Choroid plexus epithelial cell (primary cell): ENCODE measurements at regions not wholly inside any gene's neighbourhood (a gene's known extent, or its start where the extent isn't known, plus 50 kb on each side); places are given as distances from the start of the nearest gene placed in this dataset.

Source experiments
- DNase-seq: peaks from one replicate; pipeline ENCODE4 v3.0.0-alpha.2; 2010; ENCODE audit warnings: low read depth
- H3K4me3 ChIP-seq: 2 replicates; pipeline ENCODE4 v1.5.1; 2011; ENCODE audit warnings: low read depth, mild to moderate bottlenecking, control low read depth, low read length, moderate library complexity
- CTCF ChIP-seq: conservative IDR thresholded peaks from 2 replicates; pipeline ENCODE4 v1.5.1; 2011; ENCODE audit warnings: low read depth, mild to moderate bottlenecking, control low read depth, inconsistent platforms, low read length, moderate library complexity

DNA sequence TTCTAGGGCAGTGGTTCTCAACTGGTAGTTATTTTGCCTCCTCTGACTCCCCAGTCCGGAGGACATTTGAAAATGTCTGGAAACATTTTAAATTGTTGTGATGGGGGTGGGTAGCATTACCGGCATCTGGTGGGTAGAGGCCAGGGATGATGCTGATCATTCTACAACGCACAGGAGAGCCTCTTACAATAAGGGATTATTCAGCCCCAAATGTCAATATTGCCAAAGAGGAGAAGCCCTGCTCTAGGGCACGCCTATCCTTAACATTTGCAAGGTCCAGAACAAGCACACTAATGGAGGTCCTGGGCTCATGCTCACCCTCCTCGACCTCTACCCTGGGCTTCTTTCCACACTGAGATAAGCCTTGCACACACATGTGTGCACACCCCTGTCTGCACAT lies 106.4 kb downstream of the MINAR1 start:
- no peak for DNase-seq
- H3K4me3 ChIP-seq, result no peak overlapping the region
- TF ChIP-seq CTCF, result no peak

DNA sequence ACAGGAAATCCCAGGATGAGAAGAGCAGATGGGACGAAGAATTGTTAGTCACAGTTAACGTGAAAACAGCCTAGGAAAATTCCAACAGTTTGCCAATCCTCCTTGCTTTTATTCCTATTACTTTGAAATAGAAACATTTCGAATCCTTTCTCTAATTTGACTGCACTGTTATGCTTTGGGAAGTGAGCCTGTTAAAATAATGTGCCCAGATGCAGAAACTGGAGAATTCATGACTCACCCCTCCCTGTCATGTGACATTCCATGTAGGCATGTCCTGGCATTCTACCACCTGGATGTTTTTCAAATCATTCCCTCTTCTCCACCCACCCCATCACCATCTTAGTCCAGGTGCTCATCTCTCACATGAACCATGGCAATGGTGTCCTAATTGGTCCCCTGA lies 107.3 kb downstream of the MINAR1 start:
- DNase-seq, result no peak
- TF ChIP-seq CTCF, result no peak
- H3K4me3 ChIP-seq, result no peak overlapping the region

GRCh38 chr15:79540551-79540950 lies 108.4 kb downstream of the MINAR1 start:
- H3K4me3 ChIP-seq, result no peak overlapping the region
- no peak for DNase-seq
- TF ChIP-seq CTCF, result peak; percentile 4

- H3K4me3 ChIP-seq, result no peak overlapping the region
- TF ChIP-seq CTCF, result no peak
- no peak for DNase-seq
Observed at GRCh38 chr15:79541196-79541595, 109.1 kb downstream of the MINAR1 start.

DNA sequence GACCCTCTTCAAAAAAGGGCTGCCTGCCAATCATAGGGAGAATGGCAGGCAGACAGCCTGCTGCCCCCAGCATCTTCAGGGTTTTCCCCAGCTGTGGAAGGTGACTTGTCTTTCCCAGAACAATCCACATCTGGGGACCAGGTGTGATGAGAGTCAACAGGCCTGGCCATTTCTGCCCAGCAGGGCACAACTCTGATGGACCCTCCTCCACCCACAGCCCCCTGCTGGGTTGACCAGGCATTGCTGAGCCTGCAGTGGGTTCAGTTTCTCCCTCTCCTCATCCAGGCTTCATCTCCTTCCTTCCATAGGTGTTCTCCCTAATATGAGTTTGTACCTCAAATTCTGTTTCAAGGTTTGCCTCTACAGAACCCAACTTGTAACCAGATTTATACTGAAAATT lies 111.0 kb downstream of the MINAR1 start:
- no peak for DNase-seq
- no peak for TF ChIP-seq CTCF
- H3K4me3 ChIP-seq, result no peak overlapping the region

DNA sequence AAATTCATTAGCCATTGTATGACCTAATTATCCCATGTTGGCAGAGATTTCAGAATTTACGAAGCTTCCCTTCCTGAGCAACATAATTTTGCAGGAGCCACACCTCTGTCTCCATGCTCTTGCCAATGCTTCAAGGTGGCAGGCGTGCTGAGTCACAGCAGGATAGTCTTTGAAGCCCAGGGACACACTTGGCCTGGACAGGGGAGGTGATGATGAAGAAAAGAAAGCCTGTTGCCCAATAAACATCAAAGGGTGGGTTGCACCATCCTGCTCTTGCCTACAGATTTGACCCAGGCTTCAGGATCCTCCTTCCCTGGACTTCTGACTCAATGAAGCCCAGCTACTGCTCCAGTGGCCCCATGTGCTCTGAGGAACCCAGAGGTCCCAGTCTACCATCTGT lies 117.1 kb downstream of the MINAR1 start:
- TF ChIP-seq CTCF, result no peak
- DNase-seq, result no peak
- no peak overlapping the region for H3K4me3 ChIP-seq

DNA sequence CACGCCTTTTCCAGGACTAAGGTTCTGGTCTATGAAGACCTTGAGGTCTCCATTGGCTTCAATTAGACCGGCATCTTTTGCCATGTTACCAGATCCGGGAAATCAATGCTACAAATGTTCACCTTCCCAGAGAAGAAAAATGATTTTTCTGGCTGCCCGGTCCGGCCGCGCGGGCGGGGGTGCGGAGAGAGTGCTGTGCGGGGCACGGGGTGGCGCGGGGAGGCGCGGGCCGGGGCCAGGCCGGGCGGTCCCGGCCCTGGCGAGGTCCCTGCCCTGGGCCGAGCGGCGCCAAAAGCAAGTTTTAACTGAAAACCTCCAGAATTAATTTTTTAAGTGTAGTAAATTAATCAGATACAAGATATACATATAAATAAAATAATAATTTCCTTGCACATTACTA lies 128.2 kb downstream of the MINAR1 start:
- no peak for DNase-seq
- no peak for TF ChIP-seq CTCF
- H3K4me3 ChIP-seq, result no peak overlapping the region
